Right atrium auricular region (tissue), 2 donors: ENCODE measurements at regions not wholly inside any gene's neighbourhood (a gene's known extent, or its start where the extent isn't known, plus 50 kb on each side); places are given as distances from the start of the nearest gene placed in this dataset.

Experiments
- DNase-seq: peaks from one replicate; pipeline ENCODE4 v3.0.0-alpha.2; 2019; ENCODE audit warnings: low spot score
- H3K27ac ChIP-seq, 2 donors: fragments of 200-600 bp; sonication (generic); 1 replicate in 1 of 2; 2 replicates in 1 of 2; pipeline ENCODE4 v1.5.1; 2016 to 2019
- H3K27me3 ChIP-seq, 2 donors: fragments of 200-600 bp; sonication (generic); one replicate each; pipeline versions ENCODE4 v1.5.1 to v1.6.0; 2017 to 2019
- H3K36me3 ChIP-seq: fragments of 200-600 bp; sonication (generic); one replicate; pipeline ENCODE4 v1.5.1; 2016
- H3K4me1 ChIP-seq, 2 donors: fragments of 200-600 bp; sonication (generic); one replicate each; pipeline versions ENCODE4 v1.5.1 to v1.6.0; 2017 to 2019
- H3K4me3 ChIP-seq, 2 donors: fragments of 200-600 bp; sonication (generic); 1 replicate in 1 of 2; 2 replicates in 1 of 2; pipeline ENCODE4 v1.5.1; 2017 to 2019; ENCODE audit warnings: mild to moderate bottlenecking in 1 of 2, moderate library complexity in 1 of 2
- H3K9me3 ChIP-seq, 2 donors: fragments of 200-600 bp; sonication (generic); one replicate each; pipeline ENCODE4 v1.5.1; 2019
- CTCF ChIP-seq, 2 donors: fragments of 200-600 bp; sonication (generic); IDR thresholded peaks; one replicate each; pipeline ENCODE4 v1.5.1; 2019; ENCODE audit warnings: antibody characterized with exemption in 2 of 2

- TF ChIP-seq CTCF (IDR thresholded peaks at IDR 0.05) = no peak
- no peak overlapping the region for H3K27ac ChIP-seq
These were observed 101.9 kb upstream of the TMC3 start for GRCh38 chr15:81475926-81476325.

GRCh38 chr15:81475471-81475870 is 101.5 kb upstream of the TMC3 start:
- peaks cover 0 to 2% of the 10 kb centered on the region in 2 donors for H3K4me1 ChIP-seq
- no peak for DNase-seq
- H3K27ac ChIP-seq = no peak overlapping the region
- H3K27me3 ChIP-seq = no peaks in the 10 kb centered on the region
- no peaks in the 10 kb centered on the region for H3K9me3 ChIP-seq
- no peaks in the 10 kb centered on the region for H3K36me3 ChIP-seq
- no peak overlapping the region for H3K4me3 ChIP-seq
- TF ChIP-seq CTCF (IDR thresholded peaks at IDR 0.05) = no peak

More at GRCh38 chr15:81475926-81476325, 101.9 kb upstream of the TMC3 start:
- Histone ChIP-seq H3K4me3 (no peak overlapping the region), H3K4me1 (peaks cover 0 to 6% of the 10 kb centered on the region in 2 donors), H3K9me3 (no peaks in the 10 kb centered on the region), H3K36me3 (no peaks in the 10 kb centered on the region), H3K27me3 (no peaks in the 10 kb centered on the region)
- DNase-seq = no peak

- no peak overlapping the region for H3K27ac ChIP-seq
- no peak for TF ChIP-seq CTCF (IDR thresholded peaks at IDR 0.05)
- no peaks in the 10 kb centered on the region for H3K27me3 ChIP-seq
- no peak overlapping the region for H3K4me3 ChIP-seq
- H3K9me3 ChIP-seq = no peaks in the 10 kb centered on the region
- no peaks in the 10 kb centered on the region for H3K36me3 ChIP-seq
- DNase-seq = no peak
- no peaks in the 10 kb centered on the region for H3K4me1 ChIP-seq
These were observed 99.9 kb upstream of the TMC3 start for GRCh38 chr15:81473946-81474345.

GRCh38 chr15:81473177-81473576 is 99.2 kb upstream of the TMC3 start:
- no peak for DNase-seq
- no peak for TF ChIP-seq CTCF (IDR thresholded peaks at IDR 0.05)
- Histone ChIP-seq H3K36me3 (no peaks in the 10 kb centered on the region), H3K27me3 (no peaks in the 10 kb centered on the region), H3K4me1 (no peaks in the 10 kb centered on the region), H3K27ac (no peak overlapping the region), H3K9me3 (no peaks in the 10 kb centered on the region), H3K4me3 (no peak overlapping the region)

GRCh38 chr15:81471151-81471550 is 97.1 kb upstream of the TMC3 start:
- H3K27me3 ChIP-seq = no peaks in the 10 kb centered on the region
- H3K36me3 ChIP-seq = no peaks in the 10 kb centered on the region
- no peak overlapping the region for H3K27ac ChIP-seq
- no peaks in the 10 kb centered on the region for H3K4me1 ChIP-seq
- no peak for DNase-seq
- H3K4me3 ChIP-seq = no peak overlapping the region
- no peak for TF ChIP-seq CTCF (IDR thresholded peaks at IDR 0.05)
- peaks cover 0 to 5% of the 10 kb centered on the region in 2 donors for H3K9me3 ChIP-seq

GRCh38 chr15:81469154-81469553 is 95.1 kb upstream of the TMC3 start:
- TF ChIP-seq CTCF (IDR thresholded peaks at IDR 0.05) = no peak
- DNase-seq = no peak
- Histone ChIP-seq H3K9me3 (peaks cover 0 to 5% of the 10 kb centered on the region in 2 donors), H3K27ac (no peak overlapping the region), H3K36me3 (no peaks in the 10 kb centered on the region), H3K4me3 (no peak overlapping the region), H3K4me1 (no peaks in the 10 kb centered on the region), H3K27me3 (no peaks in the 10 kb centered on the region)
